Stomach (tissue), 8 donors: ENCODE measurements at regions not wholly inside any gene's neighbourhood (a gene's known extent, or its start where the extent isn't known, plus 50 kb on each side); places are given as distances from the start of the nearest gene placed in this dataset.

Source experiments
- DNase-seq, 2 donors: peaks; one replicate each; pipeline versions ENCODE4 v3.0.0 to v3.0.0-alpha.2; 2013 to 2019
- H3K27ac ChIP-seq, 5 donors: fragments of 200-600 bp in 4 of 5; sonication (generic) in 4 of 5; one replicate each; pipeline ENCODE4 v1.5.1; 2013 to 2019; ENCODE audit warnings: mild to moderate bottlenecking in 1 of 5, moderate library complexity in 1 of 5
- H3K27me3 ChIP-seq, 3 donors: fragments of 200-600 bp; sonication (generic); one replicate each; pipeline ENCODE4 v1.5.1; 2017 to 2019; ENCODE audit warnings: mixed run types in 1 of 3
- H3K36me3 ChIP-seq, 4 donors: fragments of 200-600 bp; sonication (generic); 1 replicate in 3 of 4; 2 replicates in 1 of 4; pipeline ENCODE4 v1.5.1; 2016 to 2019
- H3K4me1 ChIP-seq, 4 donors: fragments of 200-600 bp; sonication (generic); one replicate each; pipeline ENCODE4 v1.5.1; 2016 to 2019
- H3K4me3 ChIP-seq, 4 donors: fragments of 200-600 bp; sonication (generic) in 3 of 4; one replicate each; pipeline ENCODE4 v1.5.1; 2016 to 2019; ENCODE audit warnings: mild to moderate bottlenecking in 1 of 4
- H3K9me3 ChIP-seq, 4 donors: fragments of 200-600 bp; sonication (generic); one replicate each; pipeline ENCODE4 v1.5.1; 2016 to 2019
- EP300 ChIP-seq: sonication (generic); formaldehyde crosslinking; IDR thresholded peaks from one replicate; pipeline ENCODE4 v1.6.1; 2017; ENCODE audit warnings: antibody characterized with exemption
- POLR2A ChIP-seq, 4 donors: fragments of 450-650 bp; IDR thresholded peaks; one replicate each; pipeline ENCODE4 v1.6.1; 2016; ENCODE audit warnings: antibody characterized with exemption in 4 of 4, control low read depth in 2 of 4, mild to moderate bottlenecking in 1 of 4, moderate library complexity in 1 of 4
- POLR2AphosphoS5 ChIP-seq, 3 donors: sonication (generic); formaldehyde crosslinking; IDR thresholded peaks; one replicate each; pipeline ENCODE4 v1.6.1; 2016; ENCODE audit warnings: antibody characterized with exemption in 3 of 3
- WGBS, 5 donors: extraction: QIAGEN DNeasy Blood & Tissue Kit in 3 of 5; methylation state at CpG; one replicate each; pipeline versions ENCODE4 v1.1.5 to v1.1.7; 2013 to 2018; 5-methylcytosine and 5-hydroxymethylcytosine counted together
- intact Hi-C: fragments of 100-400 bp; cut with DNase I; formaldehyde crosslinking; loops from one replicate; pipeline ENCODE4 v1.15.1; 2023; ENCODE audit warnings: low total_unique reads
- TF ChIP-seq, protein P1 (sequence below), 7 experiments: fragments of 450-650 bp in 4 of 7; fragments of 200-600 bp in 3 of 7; sonication (generic) in 3 of 7; IDR thresholded peaks; one replicate each; pipeline ENCODE4 v1.5.1; 2016 to 2019; ENCODE audit warnings: antibody characterized with exemption in 7 of 7, control low read depth in 2 of 7, mild to moderate bottlenecking in 1 of 7
- donor health status: healthy with polysubstance abuse.
- donor health status: Bipolar disorder and iron deficiency.
- donor health status: healthy.

GRCh38 chr6:141174932-141175331, 957.8 kb upstream of the GJE1 start:
- WGBS, 5 donors, result 89 to 97% (median 94%) methylated on average over 12 to 18 of the region's 18 CpGs
- no peaks in the 10 kb centered on the region for H3K36me3 ChIP-seq
- H3K27me3 ChIP-seq, result no peaks in the 10 kb centered on the region
- no peak overlapping the region for H3K4me3 ChIP-seq
- H3K27ac ChIP-seq, result no peak overlapping the region
- TF ChIP-seq POLR2A (IDR thresholded peaks at IDR 0.05), result no peak
- TF ChIP-seq EP300, result no peak
- TF ChIP-seq, protein P1, sequence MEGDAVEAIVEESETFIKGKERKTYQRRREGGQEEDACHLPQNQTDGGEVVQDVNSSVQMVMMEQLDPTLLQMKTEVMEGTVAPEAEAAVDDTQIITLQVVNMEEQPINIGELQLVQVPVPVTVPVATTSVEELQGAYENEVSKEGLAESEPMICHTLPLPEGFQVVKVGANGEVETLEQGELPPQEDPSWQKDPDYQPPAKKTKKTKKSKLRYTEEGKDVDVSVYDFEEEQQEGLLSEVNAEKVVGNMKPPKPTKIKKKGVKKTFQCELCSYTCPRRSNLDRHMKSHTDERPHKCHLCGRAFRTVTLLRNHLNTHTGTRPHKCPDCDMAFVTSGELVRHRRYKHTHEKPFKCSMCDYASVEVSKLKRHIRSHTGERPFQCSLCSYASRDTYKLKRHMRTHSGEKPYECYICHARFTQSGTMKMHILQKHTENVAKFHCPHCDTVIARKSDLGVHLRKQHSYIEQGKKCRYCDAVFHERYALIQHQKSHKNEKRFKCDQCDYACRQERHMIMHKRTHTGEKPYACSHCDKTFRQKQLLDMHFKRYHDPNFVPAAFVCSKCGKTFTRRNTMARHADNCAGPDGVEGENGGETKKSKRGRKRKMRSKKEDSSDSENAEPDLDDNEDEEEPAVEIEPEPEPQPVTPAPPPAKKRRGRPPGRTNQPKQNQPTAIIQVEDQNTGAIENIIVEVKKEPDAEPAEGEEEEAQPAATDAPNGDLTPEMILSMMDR (IDR thresholded peaks at IDR 0.05), result no peak
- TF ChIP-seq POLR2AphosphoS5 (IDR thresholded peaks at IDR 0.05), result no peak
- intact Hi-C loops, result no loop called here
- no peaks in the 10 kb centered on the region for H3K4me1 ChIP-seq
- H3K9me3 ChIP-seq, result peaks cover 0 to 4% (median 0%) of the 10 kb centered on the region in 4 donors
- DNase-seq, result no peak

GRCh38 chr6:141173529-141173928, 959.2 kb upstream of the GJE1 start:
- TF ChIP-seq POLR2A (IDR thresholded peaks at IDR 0.05) (no peak), EP300 (no peak), POLR2AphosphoS5 (IDR thresholded peaks at IDR 0.05) (no peak)
- TF ChIP-seq, protein P1 (IDR thresholded peaks at IDR 0.05), result no peak
- Histone ChIP-seq H3K4me3 (no peak overlapping the region), H3K36me3 (no peaks in the 10 kb centered on the region), H3K27me3 (no peaks in the 10 kb centered on the region), H3K9me3 (peaks cover 0 to 4% (median 0%) of the 10 kb centered on the region in 4 donors), H3K27ac (no peak overlapping the region), H3K4me1 (no peaks in the 10 kb centered on the region)
- DNase-seq, result no peak
- intact Hi-C loops, result no loop called here

DNA sequence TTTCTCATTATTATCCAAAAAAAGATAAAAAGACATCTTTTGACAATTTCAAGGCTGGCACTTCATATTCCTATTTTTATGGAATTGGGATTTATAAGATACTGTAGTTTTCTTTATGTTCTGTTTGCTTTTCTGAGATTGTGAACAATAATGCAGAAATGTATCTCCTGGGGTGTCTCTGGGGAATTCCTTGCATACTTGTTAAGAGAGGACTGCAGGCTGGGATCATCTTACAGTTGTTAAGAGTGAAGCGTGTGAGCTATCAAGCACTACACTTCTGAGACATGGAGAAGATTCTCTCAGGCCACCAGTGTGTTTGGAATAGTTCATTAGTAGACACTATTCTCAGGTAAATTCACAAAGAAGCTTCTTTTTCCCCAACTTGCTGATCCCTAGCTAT, 963.3 kb upstream of the GJE1 start:
- Histone ChIP-seq H3K27ac (no peak overlapping the region), H3K36me3 (no peaks in the 10 kb centered on the region), H3K4me1 (peaks cover 0 to 11% (median 8%) of the 10 kb centered on the region in 4 donors), H3K4me3 (no peak overlapping the region), H3K27me3 (no peaks in the 10 kb centered on the region), H3K9me3 (no peaks in the 10 kb centered on the region)
- 76 to 100% (median 91%) methylated on average over 1 of the region's 1 CpG for WGBS, 5 donors
- TF ChIP-seq, protein P1 (IDR thresholded peaks at IDR 0.05), result no peak
- TF ChIP-seq EP300, result no peak
- no peak for TF ChIP-seq POLR2AphosphoS5 (IDR thresholded peaks at IDR 0.05)
- TF ChIP-seq POLR2A (IDR thresholded peaks at IDR 0.05), result no peak
- no peak for DNase-seq
- intact Hi-C loops, result no loop called here

- Histone ChIP-seq H3K36me3 (no peaks in the 10 kb centered on the region), H3K4me1 (peaks cover 0 to 15% (median 10%) of the 10 kb centered on the region in 4 donors), H3K9me3 (no peaks in the 10 kb centered on the region), H3K27ac (no peak overlapping the region), H3K4me3 (no peak overlapping the region), H3K27me3 (no peaks in the 10 kb centered on the region)
- TF ChIP-seq EP300, result no peak
- no peak for TF ChIP-seq POLR2AphosphoS5 (IDR thresholded peaks at IDR 0.05)
- TF ChIP-seq, protein P1 (IDR thresholded peaks at IDR 0.05), result no peak
- 89 to 97% (median 93%) methylated on average over 14 to 20 of the region's 20 CpGs for WGBS, 5 donors
- intact Hi-C loops, result no loop called here
- DNase-seq, result no peak
These were observed 964.8 kb upstream of the GJE1 start for GRCh38 chr6:141167945-141168344.
